ENCODE measurements at regions not wholly inside any gene's neighbourhood (a gene's known extent, or its start where the extent isn't known, plus 50 kb on each side); places are given as distances from the start of the nearest gene placed in this dataset.

DNA sequence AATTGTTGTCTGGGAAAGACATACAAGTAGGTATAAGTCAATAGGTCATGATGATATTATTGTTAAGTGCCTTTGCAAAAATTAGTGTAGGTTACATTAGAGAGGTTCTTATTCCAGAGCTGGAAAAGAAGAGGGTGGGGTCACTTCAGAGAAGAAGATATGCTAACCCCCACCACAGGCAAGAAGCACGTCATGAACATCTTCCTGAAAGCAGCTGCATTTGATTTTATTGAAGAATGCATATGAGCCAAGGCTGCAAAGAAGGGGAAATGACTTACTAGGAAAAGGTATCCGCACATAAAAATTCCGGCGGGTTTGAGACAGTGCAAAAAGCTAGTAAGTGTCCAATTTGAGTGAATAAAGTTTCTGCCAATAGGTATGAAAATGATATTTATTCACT, 195.3 kb upstream of the CDH2 start:
- intact Hi-C loops (cut with micrococcal nuclease) = no loop called here
- no peak for DNase-seq
- TF ChIP-seq, protein P1, sequence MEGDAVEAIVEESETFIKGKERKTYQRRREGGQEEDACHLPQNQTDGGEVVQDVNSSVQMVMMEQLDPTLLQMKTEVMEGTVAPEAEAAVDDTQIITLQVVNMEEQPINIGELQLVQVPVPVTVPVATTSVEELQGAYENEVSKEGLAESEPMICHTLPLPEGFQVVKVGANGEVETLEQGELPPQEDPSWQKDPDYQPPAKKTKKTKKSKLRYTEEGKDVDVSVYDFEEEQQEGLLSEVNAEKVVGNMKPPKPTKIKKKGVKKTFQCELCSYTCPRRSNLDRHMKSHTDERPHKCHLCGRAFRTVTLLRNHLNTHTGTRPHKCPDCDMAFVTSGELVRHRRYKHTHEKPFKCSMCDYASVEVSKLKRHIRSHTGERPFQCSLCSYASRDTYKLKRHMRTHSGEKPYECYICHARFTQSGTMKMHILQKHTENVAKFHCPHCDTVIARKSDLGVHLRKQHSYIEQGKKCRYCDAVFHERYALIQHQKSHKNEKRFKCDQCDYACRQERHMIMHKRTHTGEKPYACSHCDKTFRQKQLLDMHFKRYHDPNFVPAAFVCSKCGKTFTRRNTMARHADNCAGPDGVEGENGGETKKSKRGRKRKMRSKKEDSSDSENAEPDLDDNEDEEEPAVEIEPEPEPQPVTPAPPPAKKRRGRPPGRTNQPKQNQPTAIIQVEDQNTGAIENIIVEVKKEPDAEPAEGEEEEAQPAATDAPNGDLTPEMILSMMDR (IDR thresholded peaks at IDR 0.05; ENCODE audit: borderline replicate concordance) = no peak
- no peaks in the 10 kb centered on the region for H3K4me1 ChIP-seq
- no peaks in the 10 kb centered on the region for H3K36me3 ChIP-seq
- no peaks in the 10 kb centered on the region for H3K27me3 ChIP-seq (ENCODE audit: low read depth)
- H3K9me3 ChIP-seq (replicated peaks) = no peaks in the 10 kb centered on the region
- no peak overlapping the region for H3K4me3 ChIP-seq
- H3K27ac ChIP-seq (replicated peaks) = no peak overlapping the region

DNA sequence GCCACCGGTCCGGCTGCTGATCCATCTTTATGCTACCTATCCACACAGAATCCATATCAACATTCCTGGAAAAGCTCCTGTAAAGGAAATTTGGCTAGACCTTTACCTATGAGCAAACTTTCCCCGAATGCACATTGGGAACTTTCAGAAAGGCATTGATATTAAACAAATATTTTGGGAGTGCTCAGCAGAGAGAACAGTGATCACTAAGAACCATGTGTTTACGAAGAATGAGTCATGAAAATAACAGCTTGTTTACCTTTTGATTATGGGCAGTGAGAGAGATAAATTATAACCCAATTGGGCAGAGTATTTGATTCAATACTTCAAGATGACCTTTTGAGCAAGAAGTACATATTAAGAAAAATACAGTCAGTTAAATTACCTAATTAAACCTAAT, 189.7 kb upstream of the CDH2 start:
- intact Hi-C loops (cut with micrococcal nuclease) = no loop called here
- no peak for DNase-seq
- H3K4me1 ChIP-seq = no peaks in the 10 kb centered on the region
- no peak overlapping the region for H3K4me3 ChIP-seq
- no peaks in the 10 kb centered on the region for H3K36me3 ChIP-seq
- H3K27ac ChIP-seq (replicated peaks) = no peak overlapping the region
- no peaks in the 10 kb centered on the region for H3K9me3 ChIP-seq (replicated peaks)
- H3K27me3 ChIP-seq (ENCODE audit: low read depth) = no peaks in the 10 kb centered on the region
- TF ChIP-seq, protein P1 (IDR thresholded peaks at IDR 0.05; ENCODE audit: borderline replicate concordance) = no peak

DNA sequence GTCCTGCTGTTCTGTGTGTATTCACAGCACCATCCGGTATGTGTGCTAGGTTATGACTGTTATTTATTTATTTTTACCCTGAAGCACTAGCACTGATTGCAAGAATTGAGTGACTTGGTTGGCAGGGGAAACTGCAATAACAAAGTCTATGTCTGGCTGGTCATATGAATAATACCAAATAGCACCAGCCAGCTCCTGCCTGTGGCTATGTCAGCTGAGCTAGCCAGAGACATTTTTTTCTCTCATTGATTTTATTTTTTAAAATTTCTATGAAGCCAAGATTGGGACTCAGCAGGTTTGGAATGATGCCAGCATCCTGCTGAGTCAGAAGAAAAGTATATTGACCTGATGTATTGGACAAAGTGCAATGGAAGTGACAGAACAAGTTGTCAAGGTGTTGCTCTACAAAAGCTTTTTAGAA, 188.5 kb upstream of the CDH2 start:
- Histone ChIP-seq H3K4me1 (no peaks in the 10 kb centered on the region), H3K27me3 (ENCODE audit: low read depth) (no peaks in the 10 kb centered on the region), H3K9me3 (replicated peaks) (no peaks in the 10 kb centered on the region), H3K4me3 (no peak overlapping the region), H3K36me3 (no peaks in the 10 kb centered on the region), H3K27ac (replicated peaks) (no peak overlapping the region)
- TF ChIP-seq, protein P1 (IDR thresholded peaks at IDR 0.05; ENCODE audit: borderline replicate concordance) = no peak
- intact Hi-C loops (cut with micrococcal nuclease) = no loop called here
- DNase-seq = no peak

DNA sequence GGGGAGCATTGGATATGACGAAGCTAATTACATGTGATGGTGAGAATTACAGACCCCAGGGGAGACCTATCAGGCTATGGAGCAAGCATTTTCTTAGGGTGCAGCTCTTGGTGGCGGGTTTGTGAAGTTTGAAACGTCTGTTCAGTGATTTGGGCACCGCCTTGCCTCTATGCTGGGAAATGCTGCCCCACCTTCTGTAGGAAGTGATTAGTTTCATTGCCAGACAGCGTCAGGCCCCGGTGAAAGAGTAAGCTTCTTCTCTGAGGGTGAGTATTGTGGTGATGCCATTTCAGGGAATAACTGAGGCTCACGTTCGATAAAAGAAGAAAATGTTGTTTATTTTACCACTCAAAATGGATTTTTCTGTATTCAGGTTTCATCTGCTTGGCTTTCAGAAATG, 186.2 kb upstream of the CDH2 start:
- Histone ChIP-seq H3K9me3 (replicated peaks) (no peaks in the 10 kb centered on the region), H3K36me3 (no peaks in the 10 kb centered on the region), H3K4me3 (no peak overlapping the region), H3K27me3 (ENCODE audit: low read depth) (no peaks in the 10 kb centered on the region), H3K4me1 (no peaks in the 10 kb centered on the region), H3K27ac (replicated peaks) (no peak overlapping the region)
- no peak for DNase-seq
- intact Hi-C loops (cut with micrococcal nuclease) = no loop called here
- TF ChIP-seq, protein P1 (IDR thresholded peaks at IDR 0.05; ENCODE audit: borderline replicate concordance) = no peak

DNA sequence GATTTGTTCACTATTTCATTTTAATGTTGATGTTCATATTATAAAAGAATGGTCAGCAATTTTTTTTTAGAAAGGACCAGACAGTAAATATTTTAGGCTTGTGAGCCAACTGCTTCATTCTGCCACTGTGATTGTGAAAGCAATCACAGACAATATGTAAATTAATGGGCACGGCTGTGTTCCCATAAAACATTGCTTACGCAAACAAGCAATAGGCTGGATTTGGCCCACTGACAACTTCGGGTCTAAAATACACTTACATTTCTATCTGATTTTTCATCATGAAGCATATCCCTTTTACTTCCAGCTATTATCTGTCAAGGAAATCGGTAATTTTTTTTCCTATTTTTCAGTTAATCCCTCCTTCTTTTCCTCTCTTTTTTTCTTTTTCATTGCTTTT, 182.2 kb upstream of the CDH2 start:
- no peak for DNase-seq
- Histone ChIP-seq H3K27me3 (ENCODE audit: low read depth) (no peaks in the 10 kb centered on the region), H3K36me3 (no peaks in the 10 kb centered on the region), H3K9me3 (replicated peaks) (no peaks in the 10 kb centered on the region), H3K27ac (replicated peaks) (no peak overlapping the region), H3K4me1 (no peaks in the 10 kb centered on the region), H3K4me3 (no peak overlapping the region)
- intact Hi-C loops (cut with micrococcal nuclease) = no loop called here
- TF ChIP-seq, protein P1 (IDR thresholded peaks at IDR 0.05; ENCODE audit: borderline replicate concordance) = no peak
